ENCODE measurements at regions not wholly inside any gene's neighbourhood (a gene's known extent, or its start where the extent isn't known, plus 50 kb on each side); places are given as distances from the start of the nearest gene placed in this dataset.

DNA sequence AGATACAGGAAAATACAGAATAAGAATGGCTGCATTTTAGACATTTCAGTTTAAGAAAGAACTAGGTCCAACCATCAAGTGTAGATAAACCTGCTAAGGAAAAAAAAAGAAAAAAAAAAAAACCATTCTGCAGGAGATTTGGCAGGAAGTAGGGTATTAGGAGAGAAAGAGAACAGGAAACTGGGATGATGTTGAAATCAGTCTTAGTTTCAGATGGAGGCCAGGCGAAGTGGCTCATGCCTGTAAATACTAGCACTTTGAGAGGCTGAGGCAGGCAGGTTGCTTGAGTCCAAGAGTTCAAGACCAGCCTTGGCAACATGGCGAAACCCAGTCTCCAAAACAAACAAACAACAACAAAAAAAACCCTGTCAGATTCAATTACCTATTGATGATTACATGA is 120.2 kb downstream of the RAB11FIP2 start:
- peaks cover 13% of the 10 kb centered on the region for H3K4me1 ChIP-seq (ENCODE audit: control insufficient read depth, low read depth, low read length)
- H3K27ac ChIP-seq (ENCODE audit: low read length): no peak overlapping the region
- H3K9me3 ChIP-seq (ENCODE audit: control insufficient read depth, low read depth, low read length): no peaks in the 10 kb centered on the region
- H3K4me3 ChIP-seq (ENCODE audit: low read length): no peak overlapping the region
- H3K9ac ChIP-seq (ENCODE audit: low read length): no peak overlapping the region
- H3K27me3 ChIP-seq (ENCODE audit: control insufficient read depth, insufficient read depth, low read length): no peaks in the 10 kb centered on the region
- no peaks in the 10 kb centered on the region for H3K36me3 ChIP-seq (ENCODE audit: control insufficient read depth, low read depth, low read length)

DNA sequence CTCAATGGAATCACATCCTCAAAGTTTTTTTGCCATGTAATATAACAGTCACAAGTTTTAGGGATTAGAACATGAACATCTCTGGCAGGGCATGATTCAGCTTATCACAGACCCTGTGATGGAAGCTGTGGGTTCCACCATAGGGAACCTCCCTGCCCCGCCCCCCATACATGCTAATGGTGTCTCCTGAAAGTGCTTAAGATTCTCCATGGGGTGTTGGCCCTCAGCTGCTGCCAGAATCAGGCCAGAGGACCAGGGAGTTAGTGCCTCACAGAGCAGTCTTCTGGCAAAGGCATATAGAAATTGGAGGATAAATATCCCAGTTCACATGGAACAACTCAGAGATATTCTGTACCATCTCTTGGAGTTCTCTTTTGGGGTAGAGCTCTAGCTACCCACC is 119.4 kb downstream of the RAB11FIP2 start:
- H3K27ac ChIP-seq (ENCODE audit: low read length): no peak overlapping the region
- H3K4me3 ChIP-seq (ENCODE audit: low read length): no peak overlapping the region
- no peaks in the 10 kb centered on the region for H3K9me3 ChIP-seq (ENCODE audit: control insufficient read depth, low read depth, low read length)
- no peaks in the 10 kb centered on the region for H3K36me3 ChIP-seq (ENCODE audit: control insufficient read depth, low read depth, low read length)
- H3K9ac ChIP-seq (ENCODE audit: low read length): no peak overlapping the region
- no peaks in the 10 kb centered on the region for H3K27me3 ChIP-seq (ENCODE audit: control insufficient read depth, insufficient read depth, low read length)
- H3K4me1 ChIP-seq (ENCODE audit: control insufficient read depth, low read depth, low read length): peaks cover 13% of the 10 kb centered on the region

DNA sequence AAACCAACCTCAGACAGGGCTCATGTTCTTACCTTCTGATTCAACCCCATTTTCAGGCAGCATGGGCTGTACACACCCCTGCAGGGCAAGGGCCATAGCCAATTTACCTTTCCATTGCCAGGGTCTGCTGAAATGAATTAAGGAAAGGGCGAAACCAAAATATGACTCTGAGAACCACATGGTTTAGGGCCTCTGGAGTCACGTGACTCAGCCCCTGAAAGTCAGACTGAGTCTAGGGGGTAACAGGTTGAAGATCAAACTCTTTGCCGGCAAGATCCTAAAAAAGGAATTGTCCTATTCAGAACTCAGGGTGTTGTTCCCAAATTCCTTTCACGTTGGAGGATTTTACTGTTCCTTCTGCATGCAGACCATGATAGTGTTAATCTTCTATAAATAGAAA is 118.9 kb downstream of the RAB11FIP2 start:
- Histone ChIP-seq H3K36me3 (ENCODE audit: control insufficient read depth, low read depth, low read length) (no peaks in the 10 kb centered on the region), H3K9me3 (ENCODE audit: control insufficient read depth, low read depth, low read length) (no peaks in the 10 kb centered on the region), H3K9ac (ENCODE audit: low read length) (no peak overlapping the region), H3K4me3 (ENCODE audit: low read length) (no peak overlapping the region), H3K27me3 (ENCODE audit: control insufficient read depth, insufficient read depth, low read length) (no peaks in the 10 kb centered on the region), H3K4me1 (ENCODE audit: control insufficient read depth, low read depth, low read length) (peaks cover 13% of the 10 kb centered on the region), H3K27ac (ENCODE audit: low read length) (no peak overlapping the region)

- Histone ChIP-seq H3K9me3 (ENCODE audit: control insufficient read depth, low read depth, low read length) (no peaks in the 10 kb centered on the region), H3K4me3 (ENCODE audit: low read length) (no peak overlapping the region), H3K4me1 (ENCODE audit: control insufficient read depth, low read depth, low read length) (peaks cover 13% of the 10 kb centered on the region), H3K27ac (ENCODE audit: low read length) (no peak overlapping the region), H3K36me3 (ENCODE audit: control insufficient read depth, low read depth, low read length) (no peaks in the 10 kb centered on the region), H3K9ac (ENCODE audit: low read length) (no peak overlapping the region), H3K27me3 (ENCODE audit: control insufficient read depth, insufficient read depth, low read length) (no peaks in the 10 kb centered on the region)
Measured at GRCh38 chr10:117928281-117928680, 118.5 kb downstream of the RAB11FIP2 start.

DNA sequence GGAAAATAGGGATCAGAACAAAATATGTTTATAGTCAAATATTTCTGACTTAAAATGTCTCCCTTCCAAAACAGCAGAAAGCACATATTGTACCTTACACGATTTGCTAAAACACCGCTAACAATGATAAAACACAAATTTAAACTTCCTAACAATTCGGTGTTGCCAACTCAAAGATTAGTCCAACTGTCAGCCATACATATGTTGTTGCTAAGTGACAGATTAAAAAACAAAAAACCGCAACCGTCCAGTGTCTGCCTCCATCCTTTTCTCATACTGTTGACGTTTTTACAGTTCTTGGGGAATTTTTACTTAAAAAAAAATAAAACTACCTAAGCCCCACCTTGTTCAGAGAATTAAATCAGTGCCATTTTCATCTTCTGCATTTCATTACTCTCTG is 118.0 kb downstream of the RAB11FIP2 start:
- Histone ChIP-seq H3K36me3 (ENCODE audit: control insufficient read depth, low read depth, low read length) (no peaks in the 10 kb centered on the region), H3K27me3 (ENCODE audit: control insufficient read depth, insufficient read depth, low read length) (no peaks in the 10 kb centered on the region), H3K9me3 (ENCODE audit: control insufficient read depth, low read depth, low read length) (no peaks in the 10 kb centered on the region), H3K9ac (ENCODE audit: low read length) (no peak overlapping the region), H3K4me3 (ENCODE audit: low read length) (no peak overlapping the region), H3K4me1 (ENCODE audit: control insufficient read depth, low read depth, low read length) (peaks cover 13% of the 10 kb centered on the region), H3K27ac (ENCODE audit: low read length) (no peak overlapping the region)

- Histone ChIP-seq H3K27ac (ENCODE audit: low read length) (no peak overlapping the region), H3K9me3 (ENCODE audit: control insufficient read depth, low read depth, low read length) (no peaks in the 10 kb centered on the region), H3K4me3 (ENCODE audit: low read length) (no peak overlapping the region), H3K4me1 (ENCODE audit: control insufficient read depth, low read depth, low read length) (peaks cover 13% of the 10 kb centered on the region), H3K9ac (ENCODE audit: low read length) (no peak overlapping the region), H3K27me3 (ENCODE audit: control insufficient read depth, insufficient read depth, low read length) (no peaks in the 10 kb centered on the region), H3K36me3 (ENCODE audit: control insufficient read depth, low read depth, low read length) (no peaks in the 10 kb centered on the region)
Measured at GRCh38 chr10:117929327-117930067, 117.2 kb downstream of the RAB11FIP2 start.

GRCh38 chr10:117931078-117931477 is 115.7 kb downstream of the RAB11FIP2 start:
- no peak overlapping the region for H3K9ac ChIP-seq (ENCODE audit: low read length)
- no peak overlapping the region for H3K4me3 ChIP-seq (ENCODE audit: low read length)
- H3K27me3 ChIP-seq (ENCODE audit: control insufficient read depth, insufficient read depth, low read length): no peaks in the 10 kb centered on the region
- no peaks in the 10 kb centered on the region for H3K9me3 ChIP-seq (ENCODE audit: control insufficient read depth, low read depth, low read length)
- no peak overlapping the region for H3K27ac ChIP-seq (ENCODE audit: low read length)
- no peaks in the 10 kb centered on the region for H3K36me3 ChIP-seq (ENCODE audit: control insufficient read depth, low read depth, low read length)
- H3K4me1 ChIP-seq (ENCODE audit: control insufficient read depth, low read depth, low read length): peaks cover 25% of the 10 kb centered on the region

GRCh38 chr10:117933036-117933435 is 113.7 kb downstream of the RAB11FIP2 start:
- no peaks in the 10 kb centered on the region for H3K9me3 ChIP-seq (ENCODE audit: control insufficient read depth, low read depth, low read length)
- no peak overlapping the region for H3K27ac ChIP-seq (ENCODE audit: low read length)
- no peak overlapping the region for H3K9ac ChIP-seq (ENCODE audit: low read length)
- H3K4me1 ChIP-seq (ENCODE audit: control insufficient read depth, low read depth, low read length): peaks cover 25% of the 10 kb centered on the region
- no peaks in the 10 kb centered on the region for H3K27me3 ChIP-seq (ENCODE audit: control insufficient read depth, insufficient read depth, low read length)
- H3K36me3 ChIP-seq (ENCODE audit: control insufficient read depth, low read depth, low read length): no peaks in the 10 kb centered on the region
- H3K4me3 ChIP-seq (ENCODE audit: low read length): no peak overlapping the region

- Histone ChIP-seq H3K27me3 (ENCODE audit: control insufficient read depth, insufficient read depth, low read length) (no peaks in the 10 kb centered on the region), H3K4me1 (ENCODE audit: control insufficient read depth, low read depth, low read length) (peaks cover 16% of the 10 kb centered on the region), H3K36me3 (ENCODE audit: control insufficient read depth, low read depth, low read length) (no peaks in the 10 kb centered on the region), H3K9me3 (ENCODE audit: control insufficient read depth, low read depth, low read length) (no peaks in the 10 kb centered on the region), H3K27ac (ENCODE audit: low read length) (no peak overlapping the region), H3K4me3 (ENCODE audit: low read length) (no peak overlapping the region), H3K9ac (ENCODE audit: low read length) (no peak overlapping the region)
Measured at GRCh38 chr10:117934477-117934876, 112.3 kb downstream of the RAB11FIP2 start.

- Histone ChIP-seq H3K36me3 (ENCODE audit: control insufficient read depth, low read depth, low read length) (no peaks in the 10 kb centered on the region), H3K9ac (ENCODE audit: low read length) (no peak overlapping the region), H3K9me3 (ENCODE audit: control insufficient read depth, low read depth, low read length) (no peaks in the 10 kb centered on the region), H3K4me1 (ENCODE audit: control insufficient read depth, low read depth, low read length) (peaks cover 12% of the 10 kb centered on the region), H3K4me3 (ENCODE audit: low read length) (no peak overlapping the region), H3K27me3 (ENCODE audit: control insufficient read depth, insufficient read depth, low read length) (no peaks in the 10 kb centered on the region), H3K27ac (ENCODE audit: low read length) (no peak overlapping the region)
Measured at GRCh38 chr10:117936141-117936540, 110.6 kb downstream of the RAB11FIP2 start.

DNA sequence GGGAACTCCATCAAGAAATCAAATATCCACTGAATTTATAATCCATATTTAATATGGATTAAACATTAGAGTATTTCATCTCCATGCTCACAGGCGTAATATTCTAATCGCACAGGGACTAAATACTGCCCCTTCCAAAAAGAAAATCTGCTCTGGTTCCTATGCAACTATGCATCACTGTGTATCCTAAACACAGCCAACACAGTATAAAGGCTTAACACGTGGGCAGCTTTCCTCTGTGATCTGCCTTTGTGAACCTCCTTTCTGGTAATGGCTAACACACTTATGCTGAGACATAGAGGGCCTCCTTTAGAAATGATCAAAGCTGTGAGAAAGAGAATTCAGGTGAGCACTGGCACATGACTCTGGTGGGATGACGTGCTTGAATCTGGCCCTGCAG is 110.2 kb downstream of the RAB11FIP2 start:
- no peak overlapping the region for H3K27ac ChIP-seq (ENCODE audit: low read length)
- no peak overlapping the region for H3K4me3 ChIP-seq (ENCODE audit: low read length)
- H3K36me3 ChIP-seq (ENCODE audit: control insufficient read depth, low read depth, low read length): no peaks in the 10 kb centered on the region
- H3K9ac ChIP-seq (ENCODE audit: low read length): no peak overlapping the region
- peaks cover 12% of the 10 kb centered on the region for H3K4me1 ChIP-seq (ENCODE audit: control insufficient read depth, low read depth, low read length)
- no peaks in the 10 kb centered on the region for H3K9me3 ChIP-seq (ENCODE audit: control insufficient read depth, low read depth, low read length)
- no peaks in the 10 kb centered on the region for H3K27me3 ChIP-seq (ENCODE audit: control insufficient read depth, insufficient read depth, low read length)

- H3K9me3 ChIP-seq (ENCODE audit: control insufficient read depth, low read depth, low read length): no peaks in the 10 kb centered on the region
- H3K9ac ChIP-seq (ENCODE audit: low read length): no peak overlapping the region
- peaks cover 12% of the 10 kb centered on the region for H3K4me1 ChIP-seq (ENCODE audit: control insufficient read depth, low read depth, low read length)
- H3K27me3 ChIP-seq (ENCODE audit: control insufficient read depth, insufficient read depth, low read length): no peaks in the 10 kb centered on the region
- H3K36me3 ChIP-seq (ENCODE audit: control insufficient read depth, low read depth, low read length): no peaks in the 10 kb centered on the region
- no peak overlapping the region for H3K27ac ChIP-seq (ENCODE audit: low read length)
- H3K4me3 ChIP-seq (ENCODE audit: low read length): no peak overlapping the region
Measured at GRCh38 chr10:117936976-117937375, 109.8 kb downstream of the RAB11FIP2 start.
